ENCODE measurements at regions not wholly inside any gene's neighbourhood (a gene's known extent, or its start where the extent isn't known, plus 50 kb on each side); places are given as distances from the start of the nearest gene placed in this dataset.
A peak's percentile ranks its signal among the peaks of the same experiment; 100 is the strongest.

DNA sequence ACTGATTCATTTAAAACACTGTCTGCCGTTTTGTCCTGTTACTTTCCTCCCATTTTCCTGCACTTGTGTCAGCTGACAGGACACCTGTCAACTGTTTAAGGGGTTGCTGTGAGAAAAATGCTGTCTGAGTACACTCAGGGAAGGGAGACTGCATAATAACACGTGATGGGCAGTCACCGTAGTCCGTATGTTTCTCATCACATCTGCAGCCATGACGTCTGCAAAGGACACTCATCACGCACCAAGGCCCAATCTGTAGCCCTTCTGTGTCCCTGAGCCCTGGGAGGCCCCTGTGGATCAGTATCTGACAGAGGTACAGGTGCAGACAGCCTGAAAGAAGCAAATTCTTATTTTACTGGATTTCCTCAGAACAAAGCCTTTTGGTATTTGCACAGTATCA lies 396.3 kb downstream of the YTHDC2 start:
- no peak for DNase-seq

DNA sequence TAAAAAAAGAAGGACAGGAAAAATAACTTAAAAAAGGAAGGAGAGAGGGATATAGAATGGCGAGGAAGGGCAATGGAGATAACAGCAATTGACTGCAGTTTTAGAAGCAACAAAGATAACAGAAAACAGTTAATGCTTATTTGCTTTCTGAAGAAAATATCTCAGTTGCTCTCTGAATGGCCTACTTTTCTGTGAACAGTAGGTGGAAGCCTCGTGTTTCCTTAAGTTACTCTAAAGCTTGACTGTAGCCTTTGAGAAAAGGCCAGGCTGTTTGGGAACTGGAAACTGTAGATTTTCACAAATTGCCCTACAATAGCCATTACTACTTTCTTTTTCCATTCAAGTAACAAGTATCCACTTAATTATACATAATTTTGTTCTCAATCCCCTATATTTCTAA lies 404.5 kb downstream of the YTHDC2 start:
- no peak for DNase-seq

DNA sequence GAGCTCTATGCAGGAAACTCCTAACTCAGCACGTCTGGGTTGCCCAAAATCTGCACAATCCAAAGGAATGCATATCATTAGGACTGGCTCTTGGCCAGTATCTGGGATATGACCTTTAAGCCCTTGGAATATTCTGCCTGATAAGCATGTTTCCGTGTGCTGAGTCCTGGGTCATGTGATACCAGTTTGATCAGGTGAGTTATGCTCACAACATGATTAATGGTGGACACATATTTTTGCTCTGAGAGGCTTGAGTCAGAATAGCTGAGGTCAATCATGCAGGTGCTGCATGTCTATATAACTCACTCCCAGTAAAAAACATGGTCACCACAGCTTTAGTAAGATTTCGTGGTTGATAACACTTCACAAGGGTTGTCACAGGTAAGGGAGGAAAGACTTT lies 408.8 kb downstream of the YTHDC2 start:
- DNase-seq = no peak

DNA sequence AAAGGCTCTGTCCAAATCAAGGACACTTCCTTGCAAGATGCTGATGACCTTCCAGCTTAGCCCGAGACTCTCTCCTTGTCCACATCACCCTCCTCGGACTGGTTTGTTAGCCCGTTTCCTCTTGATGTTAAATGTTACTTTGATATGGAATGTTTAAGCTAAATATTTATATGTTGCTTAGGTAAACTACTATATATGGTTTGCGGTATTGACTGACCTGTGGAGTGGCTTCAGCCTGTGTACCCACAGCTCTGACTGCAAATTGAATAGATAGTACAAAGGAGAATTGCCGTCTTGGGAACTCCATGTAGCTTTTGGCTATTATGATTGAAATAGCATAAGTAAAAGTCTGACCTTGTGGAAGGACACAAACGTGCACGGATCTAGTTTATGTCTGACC lies 422.0 kb downstream of the YTHDC2 start:
- DNase-seq = no peak

DNA sequence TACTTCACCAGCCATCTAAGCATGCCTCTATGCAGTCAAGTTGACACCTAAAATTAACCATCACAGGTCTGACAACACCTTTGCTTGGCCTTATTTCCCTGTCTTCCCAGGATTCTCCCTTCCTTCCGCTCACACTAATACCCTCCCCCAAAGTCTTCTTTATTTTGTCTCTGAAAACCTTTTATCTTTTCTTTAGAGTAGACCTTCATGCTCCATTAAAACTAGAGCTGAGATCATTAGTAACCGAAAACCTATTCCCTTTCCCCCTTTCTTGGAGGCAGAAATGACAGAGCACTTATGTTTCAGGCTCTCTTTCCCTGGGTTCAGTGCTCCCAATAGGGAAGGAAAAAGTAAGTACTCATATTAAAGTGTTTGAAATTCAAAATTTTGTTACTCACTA lies 423.8 kb downstream of the YTHDC2 start:
- no peak for DNase-seq

DNA sequence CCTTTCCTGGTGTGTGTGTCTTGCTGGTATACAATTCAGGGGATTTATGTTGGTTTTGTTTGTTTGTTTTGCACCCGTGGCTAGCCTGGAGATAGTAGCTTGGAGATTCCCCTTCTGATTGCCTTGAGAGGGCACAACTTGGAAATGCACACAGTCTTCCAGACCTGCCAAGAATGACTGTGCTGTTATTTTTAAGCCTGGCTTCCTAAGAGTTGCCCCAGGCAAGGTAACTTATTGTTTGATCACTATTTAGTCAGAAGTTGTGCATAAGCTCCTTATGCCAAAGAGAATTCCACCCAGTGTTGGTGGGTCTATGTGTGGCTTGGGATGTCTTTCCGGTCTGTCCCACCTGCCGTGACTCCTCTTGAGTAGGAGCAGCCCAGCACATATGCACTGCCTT lies 421.9 kb upstream of the KCNN2 start:
- no peak for DNase-seq

DNA sequence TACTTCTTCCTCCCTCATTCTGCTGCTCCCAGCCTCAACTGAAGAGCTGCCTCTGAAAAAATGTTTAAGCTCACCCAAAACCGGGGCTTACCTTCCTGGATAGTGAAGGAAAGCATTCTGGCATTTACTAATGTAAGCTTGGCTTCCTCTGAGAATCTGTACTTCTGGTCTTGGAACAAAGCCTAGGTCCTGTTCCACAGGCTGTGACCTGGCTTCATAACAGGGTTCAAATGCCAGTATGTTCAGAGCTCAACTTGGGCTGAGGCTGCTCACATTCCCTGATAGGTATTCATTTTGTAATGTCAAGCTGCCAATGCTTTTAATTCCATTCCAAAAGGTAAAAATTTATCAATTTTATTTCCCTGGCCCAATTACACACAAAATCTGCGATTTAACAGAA lies 411.7 kb upstream of the KCNN2 start:
- DNase-seq = no peak

DNA sequence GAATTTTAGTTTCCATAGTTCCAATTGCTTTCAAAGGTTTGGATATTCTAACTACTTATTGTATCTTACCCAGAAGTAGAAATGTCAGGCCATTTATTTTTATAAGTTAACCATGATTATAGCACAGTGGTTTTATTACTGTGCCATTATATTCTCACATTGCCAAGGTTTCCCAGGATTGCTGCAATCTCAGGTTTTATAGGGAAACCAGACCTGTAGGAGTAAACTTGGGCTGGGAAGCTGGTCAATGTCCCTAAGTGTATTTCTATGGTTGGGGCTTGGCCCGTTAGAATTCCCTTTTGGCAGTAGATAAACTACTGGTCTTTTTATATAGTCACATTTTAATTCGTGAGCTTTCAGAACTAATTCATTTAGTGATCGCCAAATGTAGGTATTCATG lies 396.6 kb upstream of the KCNN2 start:
- no peak for DNase-seq

DNA sequence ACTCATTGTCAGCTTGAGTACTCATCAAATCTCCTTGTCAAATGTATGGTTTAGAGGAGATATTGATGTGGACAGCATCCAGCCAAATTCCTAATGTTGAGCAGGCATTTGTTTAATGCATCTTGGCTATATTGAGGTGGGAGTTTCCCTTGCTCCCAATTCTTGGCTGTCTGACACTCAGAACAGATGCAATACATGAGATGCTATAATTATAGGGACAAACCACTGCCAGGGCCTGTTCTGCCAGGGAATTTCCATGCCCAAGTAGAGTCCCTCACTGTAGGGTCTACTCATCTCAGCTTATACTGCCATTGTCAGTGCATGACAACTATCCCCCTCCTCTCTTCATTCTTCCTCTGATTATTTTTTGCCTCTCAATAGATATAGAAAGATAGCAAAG lies 392.0 kb upstream of the KCNN2 start:
- DNase-seq = no peak

DNA sequence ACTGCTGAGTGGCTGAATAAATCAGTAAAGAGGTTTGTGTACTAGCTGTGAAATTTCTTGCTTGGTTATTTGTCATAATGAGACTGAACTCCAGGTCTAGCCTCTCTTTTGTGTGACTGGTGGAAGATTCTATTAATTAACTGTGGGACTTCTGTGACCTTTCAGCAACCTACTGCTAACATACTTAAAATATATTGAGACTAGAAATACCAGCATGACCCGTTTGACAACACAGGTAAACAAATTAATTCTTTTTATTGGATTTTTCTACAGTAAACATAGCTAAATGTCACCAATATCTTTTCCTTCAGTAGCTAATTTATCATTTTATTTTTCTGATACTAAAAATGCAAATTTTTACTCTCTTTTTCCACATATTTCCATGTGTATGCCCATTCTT lies 390.4 kb upstream of the KCNN2 start:
- no peak for DNase-seq

DNA sequence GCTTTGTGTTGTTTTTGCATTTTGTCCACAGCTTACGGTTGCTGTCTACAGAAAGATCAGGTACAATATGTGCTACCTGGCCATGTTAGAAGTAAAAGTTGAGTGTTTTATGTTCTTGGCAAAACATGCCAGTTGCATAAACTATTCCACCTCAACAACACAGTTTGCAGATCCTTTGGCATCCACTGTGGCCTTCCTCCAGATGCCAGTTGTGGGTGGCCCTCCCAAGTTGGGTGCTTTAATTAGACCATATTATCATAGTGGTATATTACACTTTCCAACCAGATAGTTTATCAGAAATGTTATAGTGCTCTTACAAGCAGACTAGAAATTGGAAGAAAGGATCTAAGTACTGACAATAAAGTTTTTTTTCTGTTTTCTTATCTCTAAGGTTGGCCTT lies 386.9 kb upstream of the KCNN2 start:
- DNase-seq = no peak

DNA sequence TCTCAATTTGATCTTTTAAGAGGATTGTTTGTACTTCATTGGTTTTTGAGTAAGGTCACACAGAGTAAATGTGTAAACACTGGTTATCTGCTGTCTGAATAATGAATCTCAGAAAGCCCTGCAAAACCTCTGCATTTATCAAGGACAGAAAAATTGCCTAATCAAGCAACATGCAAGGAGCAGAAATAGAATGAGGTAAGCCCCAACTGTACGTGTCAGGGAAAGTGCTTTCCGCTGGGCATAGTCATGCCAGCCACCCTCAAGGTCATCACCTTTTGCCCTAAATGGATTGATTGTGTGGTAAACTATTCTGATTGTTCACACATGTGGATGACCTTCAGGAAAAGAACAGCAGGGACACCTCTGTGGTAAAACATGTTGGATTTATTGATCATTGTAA lies 376.9 kb upstream of the KCNN2 start:
- DNase-seq = no peak

DNA sequence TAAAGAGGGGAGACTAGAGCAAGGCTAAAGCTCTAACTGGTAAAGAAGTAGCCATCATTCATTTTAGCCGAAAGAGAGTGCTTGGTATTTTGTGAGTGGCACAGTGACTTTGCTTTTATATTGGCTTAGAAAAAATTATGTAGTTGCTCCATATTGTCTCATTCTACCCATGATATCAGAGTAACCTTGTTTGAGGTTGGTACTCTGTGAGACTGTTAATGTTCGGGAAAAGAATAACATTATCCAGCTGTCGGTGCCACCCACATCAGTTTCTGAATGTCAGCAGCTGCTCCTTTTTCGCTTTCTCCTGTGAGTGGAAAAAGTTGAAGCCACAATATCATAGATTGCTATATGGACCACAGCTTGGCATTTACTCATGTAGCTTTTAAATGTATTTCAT lies 376.4 kb upstream of the KCNN2 start:
- no peak for DNase-seq

DNA sequence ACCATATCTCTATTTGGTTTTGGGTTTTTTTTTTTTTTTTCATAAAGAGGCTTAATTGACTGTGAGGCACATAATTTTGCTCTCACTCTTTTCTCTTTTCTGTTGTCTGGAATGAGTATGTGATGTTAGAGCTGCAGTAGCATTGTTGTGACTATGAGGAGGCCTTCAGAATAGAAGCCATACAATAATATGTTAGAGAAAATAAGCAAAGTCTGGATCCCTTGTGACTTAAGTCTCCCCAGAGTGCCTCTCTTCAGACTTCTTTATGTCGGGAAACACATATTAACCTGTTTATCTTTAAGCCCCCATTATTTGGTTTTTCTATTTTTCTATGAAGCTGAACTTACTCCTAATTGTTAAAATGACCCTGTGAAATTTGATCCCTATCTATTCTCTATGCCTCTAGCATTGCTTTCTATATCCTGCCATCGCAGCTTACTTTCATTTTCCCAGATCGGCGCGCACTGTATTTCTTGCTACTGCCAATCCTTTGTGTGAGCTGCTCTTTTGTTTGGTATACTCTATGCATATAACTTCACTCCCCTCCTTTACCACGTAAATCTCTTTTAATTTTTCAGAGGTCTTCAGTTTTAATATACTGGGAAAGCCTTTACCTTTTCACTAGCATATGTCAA lies 372.5 kb upstream of the KCNN2 start:
- no peak for DNase-seq

DNA sequence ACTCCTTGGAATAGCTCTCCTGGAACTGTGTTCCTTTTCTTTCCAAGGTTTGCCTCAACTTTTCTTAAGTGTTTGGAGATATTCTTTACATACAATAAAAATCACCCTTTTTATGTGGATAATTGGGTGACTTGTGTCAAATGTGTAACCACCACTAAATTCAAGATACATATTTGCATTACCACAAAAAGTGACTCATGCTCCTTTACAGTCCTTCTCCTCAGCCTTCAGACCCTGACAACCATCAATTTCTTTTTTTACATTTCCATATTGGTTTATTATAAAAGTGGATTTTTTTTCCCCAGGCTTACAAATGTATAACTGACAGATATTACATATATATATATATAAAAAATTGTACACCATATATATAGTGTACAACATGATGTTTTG lies 372.0 kb upstream of the KCNN2 start:
- peak; percentile 27 for DNase-seq

DNA sequence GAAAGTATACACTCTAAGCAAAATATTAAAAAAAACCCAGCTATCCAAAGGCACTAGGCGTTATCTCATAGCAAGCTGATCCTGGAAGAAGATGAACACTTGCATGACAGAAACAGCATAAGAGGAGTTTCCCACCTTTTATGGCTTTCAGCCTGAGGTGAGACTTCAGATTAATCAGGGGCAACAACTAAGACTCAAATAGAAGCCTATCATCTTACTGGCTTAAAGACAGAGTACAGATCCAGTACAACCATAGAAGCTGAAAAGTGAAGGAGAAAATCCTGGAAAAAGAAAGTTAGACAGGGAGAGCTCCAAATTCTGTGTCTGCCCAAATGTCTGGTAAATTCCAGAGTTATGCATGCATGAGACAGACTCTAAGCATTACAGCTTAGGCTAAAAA lies 360.8 kb upstream of the KCNN2 start:
- no peak for DNase-seq

DNA sequence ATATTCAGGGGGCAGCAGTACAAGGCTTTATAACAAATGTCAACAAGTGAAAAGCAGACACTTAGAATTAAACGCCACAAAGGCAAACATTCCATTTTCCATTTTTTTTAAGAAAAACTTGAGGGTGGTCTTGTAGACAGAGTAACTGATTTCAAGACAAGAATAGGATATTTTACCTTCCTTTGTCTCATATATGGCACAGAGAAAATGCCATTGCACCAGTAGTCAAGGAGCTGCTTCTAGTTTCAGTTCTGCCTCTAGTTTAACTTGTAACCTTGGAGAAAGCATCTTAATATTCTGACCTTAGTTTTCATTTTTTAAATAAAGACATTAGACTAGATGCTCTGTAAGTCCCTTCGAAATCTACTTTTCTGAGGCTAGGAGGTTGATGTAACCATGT lies 355.3 kb upstream of the KCNN2 start:
- DNase-seq = no peak

DNA sequence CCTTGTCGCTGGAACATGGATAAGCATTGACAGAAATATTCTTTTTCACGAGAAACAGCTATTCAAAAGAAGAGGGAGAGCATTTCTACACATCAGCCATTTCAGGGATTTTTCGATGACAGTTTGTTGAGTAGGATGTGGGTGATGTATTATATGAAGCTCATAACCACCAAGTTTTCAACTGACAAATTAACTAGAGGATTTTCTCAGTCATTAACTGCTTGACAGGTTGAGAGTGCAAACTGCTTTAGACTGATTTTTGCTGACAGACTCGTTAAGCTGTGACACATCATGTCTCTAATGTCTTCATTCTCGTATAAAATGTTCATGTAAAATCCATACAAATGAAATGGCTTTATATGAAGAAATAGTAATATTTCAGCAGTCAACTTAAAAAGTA lies 354.2 kb upstream of the KCNN2 start:
- DNase-seq = no peak

DNA sequence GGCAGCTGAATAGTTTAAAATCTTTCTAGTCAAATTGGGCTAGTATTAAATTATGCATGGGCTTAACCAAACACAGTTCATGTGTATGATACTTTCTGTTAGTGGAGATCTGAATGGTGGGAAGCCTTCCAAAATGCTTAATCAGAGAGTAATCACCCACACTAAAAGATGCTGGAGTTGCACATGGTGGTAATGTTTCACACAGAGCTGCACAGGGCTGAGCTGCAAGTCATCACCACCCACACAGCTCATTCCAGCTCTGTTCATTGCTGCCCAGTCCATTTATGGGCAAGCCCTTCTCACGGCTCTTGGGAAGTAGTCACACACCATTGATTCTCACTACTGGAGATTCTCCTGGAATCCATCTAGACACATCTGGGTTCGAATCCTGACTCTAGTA lies 351.5 kb upstream of the KCNN2 start:
- peak; percentile 84 for DNase-seq

DNA sequence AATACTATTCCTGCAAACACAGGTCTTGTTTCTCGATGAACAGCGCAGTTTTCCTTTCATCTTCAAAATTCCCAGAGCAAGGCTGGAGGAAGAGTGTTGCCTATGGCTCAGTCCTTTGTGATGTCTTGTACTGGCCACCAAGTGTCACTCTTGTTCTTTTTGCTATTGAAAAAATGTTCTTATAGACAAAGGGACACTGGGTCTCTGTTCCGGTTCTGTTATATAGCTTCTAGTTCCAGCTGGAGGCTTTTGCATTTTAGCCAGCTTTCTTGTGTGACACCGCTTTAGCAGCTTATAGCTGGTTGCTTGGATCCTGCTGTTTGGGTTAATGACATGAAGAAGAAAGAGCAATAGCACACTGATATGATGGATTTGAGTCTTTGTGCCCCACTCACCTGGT lies 343.7 kb upstream of the KCNN2 start:
- DNase-seq = peak; percentile 6

DNA sequence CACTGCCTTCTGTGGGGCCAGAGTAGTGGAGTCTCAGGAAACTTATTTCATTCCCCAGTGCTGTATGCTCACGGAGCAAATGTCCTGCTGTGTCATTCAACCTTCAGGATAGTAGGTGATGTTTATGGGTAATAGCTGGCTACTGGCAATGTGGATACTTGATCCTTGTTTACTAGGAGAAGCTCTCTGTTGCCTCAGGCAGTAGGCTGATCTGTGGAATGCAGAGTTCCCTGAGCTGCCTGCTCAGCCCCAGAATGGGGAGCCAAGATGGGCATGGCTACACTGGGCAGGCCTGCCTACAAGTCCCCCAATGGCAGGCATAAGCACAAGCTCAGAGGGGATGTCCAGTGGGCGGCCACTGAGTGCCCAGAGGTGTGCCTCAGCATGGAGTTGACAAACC lies 323.1 kb upstream of the KCNN2 start:
- no peak for DNase-seq

DNA sequence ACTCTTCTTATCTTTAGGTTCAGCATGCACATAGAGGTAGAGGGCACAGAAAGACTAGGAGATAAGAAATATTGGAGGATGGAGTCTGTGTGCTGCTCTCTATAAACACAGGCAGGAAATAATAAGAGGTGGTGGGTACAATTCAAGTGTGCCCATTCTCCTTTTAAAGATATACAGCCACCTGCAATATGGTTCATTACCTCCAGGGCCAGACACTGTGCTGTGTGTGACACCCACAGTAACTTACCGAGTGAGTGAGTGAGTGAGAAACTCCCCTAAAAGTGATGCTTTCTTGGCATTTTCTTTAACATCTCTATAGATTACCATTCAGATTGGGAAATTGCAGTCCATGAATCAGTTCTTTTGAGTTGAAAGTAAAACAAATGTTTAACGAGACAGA lies 311.8 kb upstream of the KCNN2 start:
- DNase-seq = no peak

DNA sequence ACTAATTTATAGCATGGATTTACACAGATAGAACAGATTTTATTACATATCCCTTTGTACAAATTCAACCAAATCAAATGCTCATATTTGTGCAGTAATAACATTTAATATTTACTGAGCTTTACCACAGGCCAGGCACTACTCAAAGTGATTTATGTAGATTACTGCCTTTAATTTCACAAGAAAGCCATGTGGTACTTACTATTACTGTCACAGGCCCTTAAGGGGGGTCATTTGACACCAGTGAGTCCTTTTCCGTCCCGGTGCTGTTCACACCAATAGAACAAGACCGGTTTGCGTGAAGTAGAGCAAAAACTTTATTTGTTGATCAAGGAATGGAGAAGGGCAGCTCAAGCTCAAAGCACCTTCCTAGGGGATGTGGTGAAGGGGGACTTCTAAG lies 308.5 kb upstream of the KCNN2 start:
- no peak for DNase-seq

DNA sequence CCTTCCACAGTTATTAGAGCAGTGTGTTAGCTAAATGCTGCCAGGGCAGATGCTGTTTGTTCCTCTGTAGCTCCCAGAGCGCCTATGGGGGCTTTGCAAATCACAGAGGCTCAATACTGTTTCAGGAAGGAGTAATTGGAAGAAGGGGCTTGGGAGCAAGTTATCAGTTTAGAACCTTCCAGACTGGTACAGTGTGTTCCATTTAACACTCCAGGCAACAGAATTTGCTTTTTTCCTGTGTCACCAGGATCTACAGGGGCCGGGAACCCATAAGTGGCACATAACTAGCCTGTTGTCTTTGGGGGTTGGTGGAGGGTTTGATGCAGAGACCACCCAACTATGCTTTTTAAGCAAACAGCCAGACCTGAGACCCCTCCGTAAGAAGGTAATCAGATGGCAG lies 307.3 kb upstream of the KCNN2 start:
- DNase-seq = no peak

DNA sequence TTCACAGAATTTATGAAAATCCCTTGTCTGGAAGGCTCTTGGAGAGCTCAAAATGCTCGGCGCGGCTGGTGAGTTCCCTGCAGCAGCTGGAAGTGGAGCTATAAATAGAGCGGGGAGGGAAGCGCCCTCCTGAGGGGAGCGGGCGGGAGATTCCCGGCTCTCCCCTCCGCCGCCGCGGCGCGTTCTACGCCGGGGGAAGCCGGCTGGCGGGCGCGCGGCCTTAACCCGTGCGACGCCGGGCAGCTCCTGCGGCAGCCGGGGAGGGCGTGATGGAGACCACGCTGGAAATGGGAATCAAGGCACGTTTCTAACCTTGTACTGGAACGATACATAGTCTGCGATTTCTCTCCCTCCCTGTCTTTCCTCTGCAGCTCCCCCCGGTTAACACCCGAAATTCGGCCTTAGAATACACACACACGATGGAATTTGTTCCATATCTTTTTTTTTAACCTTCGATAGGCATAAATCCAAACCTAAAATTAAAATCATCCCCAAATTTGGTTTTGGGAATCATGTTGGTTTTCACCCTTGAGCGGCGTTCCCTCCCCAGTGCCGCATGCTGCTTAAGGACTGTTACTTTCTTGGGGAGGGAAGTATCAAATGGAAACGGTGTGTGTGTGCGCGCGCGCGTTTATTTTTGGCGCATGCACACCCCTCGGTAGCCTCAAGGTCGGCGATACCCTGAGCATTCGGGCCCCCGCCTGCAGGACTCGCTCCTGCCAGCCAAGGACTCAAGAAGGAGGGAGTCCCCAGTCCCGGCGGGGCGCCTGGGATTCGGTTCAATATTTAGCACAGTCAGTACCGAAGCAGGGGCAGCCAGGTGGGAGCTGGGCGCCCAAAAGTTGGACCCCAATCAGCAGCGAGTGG lies 306.3 kb upstream of the KCNN2 start:
- DNase-seq = peak; percentile 76

Data from fibroblast of skin of back (primary cell).